OCI-LY7 (cell line): ENCODE measurements at regions not wholly inside any gene's neighbourhood (a gene's known extent, or its start where the extent isn't known, plus 50 kb on each side); places are given as distances from the start of the nearest gene placed in this dataset.

Experiments used
- BruUV-seq: library from RNA; stranded (reverse); fragments of 400-500 nt; replicated peaks from 2 replicates; lab custom pipeline; 2021; lab: Mats Ljungman, UMichigan
- CTCF ChIA-PET: fragments of 300-600 bp; sonication (Branson Sonifier 250); formaldehyde crosslinking; loops from one replicate; lab custom pipeline; 2022; ENCODE audit warnings: antibody characterized with exemption; ENCODE audit not compliant: unreplicated experiment; lab: Charles Lee
- POLR2A ChIA-PET: fragments of 300-600 bp; sonication (Branson Sonifier 250); formaldehyde crosslinking; loops from one replicate; lab custom pipeline; 2022; ENCODE audit warnings: antibody characterized with exemption; lab: Charles Lee
- DNase-seq: peaks from one replicate; pipeline ENCODE4 v3.0.0-alpha.2; 2015; ENCODE audit warnings: low spot score
- H2AFZ ChIP-seq: fragments of 200-600 bp; sonication (generic), shearing (Covaris generic); 2 replicates; pipeline ENCODE4 v1.6.1; 2014; ENCODE audit warnings: mild to moderate bottlenecking, antibody characterized with exemption, low read length, moderate library complexity
- H3K27ac ChIP-seq: fragments of 200-600 bp; sonication (generic); 2 replicates; pipeline ENCODE4 v1.5.1; 2014; ENCODE audit warnings: mixed run types, low read depth, mild to moderate bottlenecking, moderate library complexity, low read length, inconsistent platforms; ENCODE audit not compliant: poor library complexity, severe bottlenecking
- H3K36me3 ChIP-seq: fragments of 200-600 bp; sonication (generic); 2 replicates; pipeline ENCODE4 v1.6.1; 2014; ENCODE audit warnings: mild to moderate bottlenecking, antibody characterized with exemption, low read length, moderate library complexity, mixed read lengths; ENCODE audit not compliant: insufficient read depth
- H3K4me1 ChIP-seq: fragments of 200-600 bp; sonication (generic); 2 replicates; pipeline ENCODE4 v1.5.1; 2014; ENCODE audit warnings: mild to moderate bottlenecking, low read length; ENCODE audit not compliant: insufficient read depth, poor library complexity, severe bottlenecking
- H3K4me2 ChIP-seq: fragments of 200-600 bp; sonication (generic); 2 replicates; pipeline ENCODE4 v1.6.1; 2014; ENCODE audit warnings: mild to moderate bottlenecking, low read length
- H3K4me3 ChIP-seq: fragments of 200-600 bp; sonication (generic); 2 replicates; pipeline ENCODE4 v1.5.1; 2014; ENCODE audit warnings: mild to moderate bottlenecking, low read depth, low read length; ENCODE audit not compliant: poor library complexity, severe bottlenecking
- H3K79me2 ChIP-seq: fragments of 200-600 bp; sonication (generic); 2 replicates; pipeline ENCODE4 v1.6.1; 2016; ENCODE audit warnings: low read depth, mild to moderate bottlenecking, low read length, moderate library complexity, mixed read lengths; ENCODE audit not compliant: insufficient read depth
- H3K9me2 ChIP-seq: fragments of 200-600 bp; sonication (generic); 2 replicates; pipeline ENCODE4 v1.6.1; 2016; ENCODE audit warnings: mild to moderate bottlenecking, low read length, mixed read lengths; ENCODE audit not compliant: insufficient read depth
- H3K9me3 ChIP-seq: fragments of 200-600 bp; sonication (generic); 2 replicates; pipeline ENCODE4 v1.6.1; 2014; ENCODE audit warnings: mild to moderate bottlenecking, mixed run types, low read length, mixed read lengths
- H4K20me1 ChIP-seq: fragments of 200-600 bp; sonication (generic); 2 replicates; pipeline ENCODE4 v1.6.1; 2014; ENCODE audit warnings: mild to moderate bottlenecking, antibody characterized with exemption, low read length, moderate library complexity, mixed read lengths; ENCODE audit not compliant: insufficient read depth
- EZH2phosphoT487 ChIP-seq: fragments of 200-600 bp; sonication (generic); IDR thresholded peaks from 2 replicates; pipeline ENCODE4 v1.6.1; 2018; ENCODE audit warnings: low read depth, borderline replicate concordance, mild to moderate bottlenecking, mixed run types, antibody characterized with exemption, low read length, moderate library complexity, mixed read lengths
- intact Hi-C: fragments of 100-400 bp; cut with micrococcal nuclease; formaldehyde crosslinking; loops from one replicate; pipeline ENCODE4 v1.10.0; 2022; ENCODE audit not compliant: unreplicated experiment
- TF ChIP-seq, protein P1 (sequence below): fragments of 200-600 bp; sonication (generic); conservative IDR thresholded peaks from 2 replicates; pipeline ENCODE4 v1.5.1; 2014; ENCODE audit warnings: mild to moderate bottlenecking, antibody characterized with exemption, low read length, moderate library complexity, mixed read lengths

DNA sequence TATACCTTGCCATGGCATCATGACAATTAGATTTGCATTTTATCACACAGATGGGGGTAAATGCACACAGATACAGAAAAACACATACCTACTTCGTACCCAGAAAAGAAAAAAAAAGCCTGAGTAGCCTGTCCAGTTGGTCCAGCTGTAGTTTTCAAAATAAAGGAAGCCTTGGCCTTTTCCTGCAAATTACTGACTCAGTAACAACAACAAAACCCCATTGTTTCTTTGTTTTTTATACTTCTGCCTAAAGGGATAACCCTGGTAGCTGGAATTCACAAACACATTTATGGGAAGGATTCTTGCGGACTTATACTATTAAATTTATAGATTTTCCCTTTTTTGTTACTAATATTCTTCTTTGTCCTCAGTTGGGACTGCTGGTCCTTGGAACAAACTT lies 156.4 kb upstream of the PCDH10 start:
- BruUV-seq, result no TSS peak
- TF ChIP-seq, protein P1, sequence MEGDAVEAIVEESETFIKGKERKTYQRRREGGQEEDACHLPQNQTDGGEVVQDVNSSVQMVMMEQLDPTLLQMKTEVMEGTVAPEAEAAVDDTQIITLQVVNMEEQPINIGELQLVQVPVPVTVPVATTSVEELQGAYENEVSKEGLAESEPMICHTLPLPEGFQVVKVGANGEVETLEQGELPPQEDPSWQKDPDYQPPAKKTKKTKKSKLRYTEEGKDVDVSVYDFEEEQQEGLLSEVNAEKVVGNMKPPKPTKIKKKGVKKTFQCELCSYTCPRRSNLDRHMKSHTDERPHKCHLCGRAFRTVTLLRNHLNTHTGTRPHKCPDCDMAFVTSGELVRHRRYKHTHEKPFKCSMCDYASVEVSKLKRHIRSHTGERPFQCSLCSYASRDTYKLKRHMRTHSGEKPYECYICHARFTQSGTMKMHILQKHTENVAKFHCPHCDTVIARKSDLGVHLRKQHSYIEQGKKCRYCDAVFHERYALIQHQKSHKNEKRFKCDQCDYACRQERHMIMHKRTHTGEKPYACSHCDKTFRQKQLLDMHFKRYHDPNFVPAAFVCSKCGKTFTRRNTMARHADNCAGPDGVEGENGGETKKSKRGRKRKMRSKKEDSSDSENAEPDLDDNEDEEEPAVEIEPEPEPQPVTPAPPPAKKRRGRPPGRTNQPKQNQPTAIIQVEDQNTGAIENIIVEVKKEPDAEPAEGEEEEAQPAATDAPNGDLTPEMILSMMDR, result no peak
- TF ChIP-seq EZH2phosphoT487, result no peak
- ChIA-PET POLR2A (interaction anchor here (0.8 kb wide), 1 partner anchor 10 kb away, joined by 4 read pairs; no protein-coding TSS in a partner anchor), CTCF (no interaction called here)
- no peaks in the 10 kb centered on the region for H3K4me1 ChIP-seq
- H3K4me2 ChIP-seq, result no peak overlapping the region
- no peaks in the 10 kb centered on the region for H3K9me2 ChIP-seq
- H4K20me1 ChIP-seq, result no peaks in the 10 kb centered on the region
- no peak overlapping the region for H2AFZ ChIP-seq
- H3K27ac ChIP-seq, result no peak overlapping the region
- H3K9me3 ChIP-seq, result no peaks in the 10 kb centered on the region
- intact Hi-C loops, result no loop called here
- no peaks in the 10 kb centered on the region for H3K79me2 ChIP-seq
- H3K36me3 ChIP-seq, result no peaks in the 10 kb centered on the region
- no peak overlapping the region for H3K4me3 ChIP-seq
- no peak for DNase-seq

DNA sequence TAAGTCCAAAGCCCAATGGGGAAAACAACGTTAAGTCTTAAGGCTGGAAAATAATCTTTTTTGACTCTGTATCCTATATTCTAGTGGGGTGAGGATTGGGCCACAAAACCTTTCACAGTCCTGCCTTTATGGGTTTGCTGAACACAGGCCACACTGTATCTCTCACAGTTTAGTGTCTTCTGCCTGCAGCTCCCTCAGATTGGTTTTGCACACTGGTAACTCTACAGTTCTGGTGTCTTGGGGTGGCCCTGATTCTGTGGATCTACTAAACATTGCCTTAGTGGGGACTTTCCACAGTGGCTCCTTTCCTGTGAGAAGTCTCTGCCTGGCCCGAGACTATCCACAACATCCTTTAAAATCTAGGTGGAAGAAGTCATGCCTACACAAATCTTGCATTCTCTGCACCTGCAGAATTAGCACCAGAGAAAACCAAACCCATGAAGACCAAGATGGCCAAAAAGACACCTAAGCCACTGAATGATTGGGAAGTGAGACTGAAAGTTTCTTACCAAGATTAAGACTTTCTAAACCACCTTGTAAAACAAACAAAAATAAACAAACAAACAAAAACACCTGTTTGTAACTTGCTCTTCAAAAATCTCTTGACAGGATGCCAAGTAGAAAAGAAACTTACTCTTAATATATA lies 150.4 kb upstream of the PCDH10 start:
- POLR2A ChIA-PET, result no interaction called here
- Histone ChIP-seq H3K36me3 (no peaks in the 10 kb centered on the region), H3K4me1 (no peaks in the 10 kb centered on the region), H3K9me3 (no peaks in the 10 kb centered on the region), H3K9me2 (no peaks in the 10 kb centered on the region), H2AFZ (no peak overlapping the region), H4K20me1 (no peaks in the 10 kb centered on the region), H3K4me3 (no peak overlapping the region), H3K79me2 (no peaks in the 10 kb centered on the region), H3K4me2 (no peak overlapping the region), H3K27ac (no peak overlapping the region)
- CTCF ChIA-PET, result no interaction called here
- intact Hi-C loops, result no loop called here
- TF ChIP-seq, protein P1, result no peak
- TF ChIP-seq EZH2phosphoT487, result no peak
- DNase-seq, result no peak
- BruUV-seq, result no TSS peak

DNA sequence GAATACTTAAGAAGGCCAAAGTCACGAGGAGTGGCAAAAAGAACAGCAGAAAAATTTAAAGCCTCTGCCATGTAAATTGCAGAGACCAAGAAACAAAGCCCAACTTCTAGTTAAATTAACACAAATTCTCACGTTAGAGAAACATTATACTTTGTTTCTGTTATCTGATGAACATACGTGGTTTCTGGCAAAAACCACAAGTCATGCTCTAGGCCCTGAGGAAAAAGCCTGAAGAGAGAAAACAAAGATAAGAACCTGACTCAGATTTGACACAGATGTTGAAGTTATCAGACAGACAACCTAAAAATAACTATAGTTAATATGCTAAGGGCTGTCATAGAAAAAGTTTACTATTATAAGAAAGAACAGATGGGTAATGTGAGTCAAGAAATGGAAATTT lies 149.1 kb upstream of the PCDH10 start:
- H3K4me3 ChIP-seq, result no peak overlapping the region
- BruUV-seq, result no TSS peak
- no peak overlapping the region for H3K4me2 ChIP-seq
- H4K20me1 ChIP-seq, result no peaks in the 10 kb centered on the region
- no peaks in the 10 kb centered on the region for H3K36me3 ChIP-seq
- DNase-seq, result no peak
- no peaks in the 10 kb centered on the region for H3K79me2 ChIP-seq
- no peaks in the 10 kb centered on the region for H3K9me3 ChIP-seq
- no peak overlapping the region for H2AFZ ChIP-seq
- ChIA-PET CTCF (no interaction called here), POLR2A (no interaction called here)
- H3K9me2 ChIP-seq, result no peaks in the 10 kb centered on the region
- intact Hi-C loops, result no loop called here
- H3K4me1 ChIP-seq, result no peaks in the 10 kb centered on the region
- TF ChIP-seq, protein P1, result no peak
- no peak for TF ChIP-seq EZH2phosphoT487
- no peak overlapping the region for H3K27ac ChIP-seq
